ENCODE measurements at regions not wholly inside any gene's neighbourhood (a gene's known extent, or its start where the extent isn't known, plus 50 kb on each side); places are given as distances from the start of the nearest gene placed in this dataset.

DNA sequence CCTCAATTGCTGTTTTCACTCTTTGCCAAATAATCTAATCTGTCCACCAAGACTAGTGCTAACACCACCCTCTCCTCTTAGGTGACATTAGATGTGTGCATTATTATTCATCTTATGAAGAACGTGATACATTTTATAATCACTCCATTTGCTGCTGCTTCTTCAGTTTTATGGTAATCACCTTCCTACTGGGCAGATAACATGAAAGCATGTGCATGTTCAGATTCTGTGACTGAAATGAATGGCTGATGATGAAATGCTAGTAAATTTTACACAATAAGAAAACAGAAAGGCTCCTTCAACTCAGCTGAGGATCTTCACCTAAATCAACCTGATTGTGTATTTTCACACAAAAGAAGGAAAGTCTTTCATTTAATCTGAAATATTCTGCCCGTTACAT is 577.6 kb downstream of the CSNK1G3 start:
- TF ChIP-seq, protein P1, sequence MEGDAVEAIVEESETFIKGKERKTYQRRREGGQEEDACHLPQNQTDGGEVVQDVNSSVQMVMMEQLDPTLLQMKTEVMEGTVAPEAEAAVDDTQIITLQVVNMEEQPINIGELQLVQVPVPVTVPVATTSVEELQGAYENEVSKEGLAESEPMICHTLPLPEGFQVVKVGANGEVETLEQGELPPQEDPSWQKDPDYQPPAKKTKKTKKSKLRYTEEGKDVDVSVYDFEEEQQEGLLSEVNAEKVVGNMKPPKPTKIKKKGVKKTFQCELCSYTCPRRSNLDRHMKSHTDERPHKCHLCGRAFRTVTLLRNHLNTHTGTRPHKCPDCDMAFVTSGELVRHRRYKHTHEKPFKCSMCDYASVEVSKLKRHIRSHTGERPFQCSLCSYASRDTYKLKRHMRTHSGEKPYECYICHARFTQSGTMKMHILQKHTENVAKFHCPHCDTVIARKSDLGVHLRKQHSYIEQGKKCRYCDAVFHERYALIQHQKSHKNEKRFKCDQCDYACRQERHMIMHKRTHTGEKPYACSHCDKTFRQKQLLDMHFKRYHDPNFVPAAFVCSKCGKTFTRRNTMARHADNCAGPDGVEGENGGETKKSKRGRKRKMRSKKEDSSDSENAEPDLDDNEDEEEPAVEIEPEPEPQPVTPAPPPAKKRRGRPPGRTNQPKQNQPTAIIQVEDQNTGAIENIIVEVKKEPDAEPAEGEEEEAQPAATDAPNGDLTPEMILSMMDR (IDR thresholded peaks at IDR 0.05; ENCODE audit: low read depth, low read length, missing input control), result no peak
- TF ChIP-seq, protein P2, sequence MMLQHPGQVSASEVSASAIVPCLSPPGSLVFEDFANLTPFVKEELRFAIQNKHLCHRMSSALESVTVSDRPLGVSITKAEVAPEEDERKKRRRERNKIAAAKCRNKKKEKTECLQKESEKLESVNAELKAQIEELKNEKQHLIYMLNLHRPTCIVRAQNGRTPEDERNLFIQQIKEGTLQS (IDR thresholded peaks at IDR 0.05), result no peak
- TF ChIP-seq YY1 (IDR thresholded peaks at IDR 0.05) (no peak), RAD21 (IDR thresholded peaks at IDR 0.05) (no peak), GABPA (IDR thresholded peaks at IDR 0.05 in 1 of 2, conservative IDR thresholded peaks at IDR 0.05 in 1 of 2) (no peak), JUND (IDR thresholded peaks at IDR 0.05) (no peak), FOXA1 (IDR thresholded peaks at IDR 0.05) (no peak), TAF1 (conservative IDR thresholded peaks at IDR 0.05) (no peak), RXRA (IDR thresholded peaks at IDR 0.05) (no peak), EGR1 (IDR thresholded peaks at IDR 0.05; ENCODE audit: low read depth in 2 of 2) (no peak), FOXA2 (IDR thresholded peaks at IDR 0.05) (no peak), SP1 (IDR thresholded peaks at IDR 0.05) (no peak)
- TF ChIP-seq, protein P3, sequence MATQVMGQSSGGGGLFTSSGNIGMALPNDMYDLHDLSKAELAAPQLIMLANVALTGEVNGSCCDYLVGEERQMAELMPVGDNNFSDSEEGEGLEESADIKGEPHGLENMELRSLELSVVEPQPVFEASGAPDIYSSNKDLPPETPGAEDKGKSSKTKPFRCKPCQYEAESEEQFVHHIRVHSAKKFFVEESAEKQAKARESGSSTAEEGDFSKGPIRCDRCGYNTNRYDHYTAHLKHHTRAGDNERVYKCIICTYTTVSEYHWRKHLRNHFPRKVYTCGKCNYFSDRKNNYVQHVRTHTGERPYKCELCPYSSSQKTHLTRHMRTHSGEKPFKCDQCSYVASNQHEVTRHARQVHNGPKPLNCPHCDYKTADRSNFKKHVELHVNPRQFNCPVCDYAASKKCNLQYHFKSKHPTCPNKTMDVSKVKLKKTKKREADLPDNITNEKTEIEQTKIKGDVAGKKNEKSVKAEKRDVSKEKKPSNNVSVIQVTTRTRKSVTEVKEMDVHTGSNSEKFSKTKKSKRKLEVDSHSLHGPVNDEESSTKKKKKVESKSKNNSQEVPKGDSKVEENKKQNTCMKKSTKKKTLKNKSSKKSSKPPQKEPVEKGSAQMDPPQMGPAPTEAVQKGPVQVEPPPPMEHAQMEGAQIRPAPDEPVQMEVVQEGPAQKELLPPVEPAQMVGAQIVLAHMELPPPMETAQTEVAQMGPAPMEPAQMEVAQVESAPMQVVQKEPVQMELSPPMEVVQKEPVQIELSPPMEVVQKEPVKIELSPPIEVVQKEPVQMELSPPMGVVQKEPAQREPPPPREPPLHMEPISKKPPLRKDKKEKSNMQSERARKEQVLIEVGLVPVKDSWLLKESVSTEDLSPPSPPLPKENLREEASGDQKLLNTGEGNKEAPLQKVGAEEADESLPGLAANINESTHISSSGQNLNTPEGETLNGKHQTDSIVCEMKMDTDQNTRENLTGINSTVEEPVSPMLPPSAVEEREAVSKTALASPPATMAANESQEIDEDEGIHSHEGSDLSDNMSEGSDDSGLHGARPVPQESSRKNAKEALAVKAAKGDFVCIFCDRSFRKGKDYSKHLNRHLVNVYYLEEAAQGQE (IDR thresholded peaks at IDR 0.05), result no peak
- TF ChIP-seq, protein P4, sequence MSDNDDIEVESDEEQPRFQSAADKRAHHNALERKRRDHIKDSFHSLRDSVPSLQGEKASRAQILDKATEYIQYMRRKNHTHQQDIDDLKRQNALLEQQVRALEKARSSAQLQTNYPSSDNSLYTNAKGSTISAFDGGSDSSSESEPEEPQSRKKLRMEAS (IDR thresholded peaks at IDR 0.05), result no peak
